GM23338 (cell line): ENCODE measurements at regions not wholly inside any gene's neighbourhood (a gene's known extent, or its start where the extent isn't known, plus 50 kb on each side); places are given as distances from the start of the nearest gene placed in this dataset.

Experiments used
- ATAC-seq: fragments of 200-7000 bp; cut with Tn5 transposase; 3 replicates; pipeline ENCODE4 v1.9.1; 2020
- DNase-seq: peaks from one replicate; pipeline ENCODE4 v3.0.0-alpha.2; 2015; ENCODE audit warnings: low spot score
- H2AFZ ChIP-seq: fragments of 200-600 bp; sonication (generic); 2 replicates; pipeline ENCODE4 v1.8.0; 2016; ENCODE audit warnings: antibody characterized with exemption, mild to moderate bottlenecking, moderate library complexity
- H3F3A ChIP-seq: fragments of 200-600 bp; sonication (generic); replicated peaks from 2 replicates; pipeline ENCODE4 v1.8.0; 2017; ENCODE audit warnings: antibody characterized with exemption, mixed run types, low read depth
- H3K27ac ChIP-seq: fragments of 200-600 bp; sonication (generic); 2 replicates; pipeline ENCODE4 v1.6.1; 2016; ENCODE audit warnings: low read depth
- H3K27me3 ChIP-seq: fragments of 200-600 bp; sonication (generic); 2 replicates; pipeline ENCODE4 v1.8.0; 2016; ENCODE audit warnings: mild to moderate bottlenecking, mixed run types, moderate library complexity; ENCODE audit not compliant: insufficient read depth
- H3K36me3 ChIP-seq: fragments of 200-600 bp; sonication (generic); 2 replicates; pipeline ENCODE4 v1.8.0; 2016; ENCODE audit warnings: mild to moderate bottlenecking; ENCODE audit not compliant: insufficient read depth
- H3K4me1 ChIP-seq: fragments of 200-600 bp; sonication (generic); 2 replicates; pipeline ENCODE4 v1.8.0; 2016; ENCODE audit warnings: mild to moderate bottlenecking, moderate library complexity; ENCODE audit not compliant: insufficient read depth
- H3K4me2 ChIP-seq: fragments of 200-600 bp; sonication (generic); 2 replicates; pipeline ENCODE4 v1.7.1; 2017; ENCODE audit warnings: mixed run types
- H3K4me3 ChIP-seq: fragments of 200-600 bp; sonication (generic); 2 replicates; pipeline ENCODE4 v1.6.1; 2016; ENCODE audit warnings: mixed run types
- H3K79me2 ChIP-seq: fragments of 200-600 bp; sonication (generic); replicated peaks from 2 replicates; pipeline ENCODE4 v1.8.0; 2017; ENCODE audit warnings: mild to moderate bottlenecking; ENCODE audit not compliant: insufficient read depth
- H3K9me2 ChIP-seq: fragments of 200-600 bp; sonication (generic); 2 replicates; pipeline ENCODE4 v1.8.0; 2017; ENCODE audit not compliant: insufficient read depth
- H4K20me1 ChIP-seq: fragments of 200-600 bp; sonication (generic); replicated peaks from 2 replicates; pipeline ENCODE4 v1.8.0; 2017; ENCODE audit warnings: mild to moderate bottlenecking; ENCODE audit not compliant: insufficient read depth
- H3K27ac Mint-ChIP-seq: 2 replicates; pipeline ENCODE4 v1.8.0; 2020; ENCODE audit warnings: inconsistent platforms, mild to moderate bottlenecking, moderate library complexity, mixed read lengths
- H3K27me3 Mint-ChIP-seq: 3 replicates; pipeline ENCODE4 v1.8.0; 2022; ENCODE audit warnings: low read depth, mild to moderate bottlenecking, moderate library complexity, mixed read lengths, inconsistent platforms; ENCODE audit not compliant: insufficient read depth, poor library complexity
- H3K36me3 Mint-ChIP-seq: 3 replicates; pipeline ENCODE4 v1.8.0; 2021; ENCODE audit warnings: low read depth, mild to moderate bottlenecking, inconsistent platforms, moderate library complexity, mixed read lengths
- H3K4me1 Mint-ChIP-seq: 3 replicates; pipeline ENCODE4 v1.8.0; 2020; ENCODE audit warnings: mild to moderate bottlenecking, inconsistent platforms, mixed read lengths
- H3K4me3 Mint-ChIP-seq: 3 replicates; pipeline ENCODE4 v1.8.0; 2021; ENCODE audit warnings: moderate library complexity, mild to moderate bottlenecking, inconsistent platforms, mixed read lengths
- H3K9me3 Mint-ChIP-seq: 3 replicates; pipeline ENCODE4 v1.8.0; 2020; ENCODE audit warnings: moderate library complexity, mild to moderate bottlenecking, inconsistent platforms, mixed read lengths
- CTCF ChIP-seq, 2 experiments: fragments of 200-600 bp in 1 of 2; sonication (generic) in 1 of 2; conservative IDR thresholded peaks; 2 replicates each; pipeline versions ENCODE4 v1.5.1 to v1.6.1; 2016 to 2017; ENCODE audit warnings: antibody characterized with exemption in 2 of 2, low read depth in 2 of 2, mild to moderate bottlenecking in 2 of 2, moderate library complexity in 1 of 2
- ETS1 ChIP-seq: IDR thresholded peaks from 2 replicates; pipeline ENCODE4 v1.6.1; 2016; ENCODE audit warnings: antibody characterized with exemption
- JUNB ChIP-seq: IDR thresholded peaks from one replicate; pipeline ENCODE4 v1.6.1; 2016; ENCODE audit warnings: antibody characterized with exemption; ENCODE audit not compliant: unreplicated experiment
- ZNF462 ChIP-seq: fragments of 250-450 bp; sonication (Bioruptor Pico); IDR thresholded peaks from 2 replicates; pipeline ENCODE4 v1.5.0; 2020; ENCODE audit warnings: mild to moderate bottlenecking, moderate library complexity

GRCh38 chr10:78764436-78764835 lies 304.3 kb upstream of the ZMIZ1 start:
- Histone ChIP-seq H3K4me3 (no peak overlapping the region), H3K27ac (no peak overlapping the region), H3K27me3 (no peaks in the 10 kb centered on the region), H3F3A (no peaks in the 10 kb centered on the region), H2AFZ (no peak overlapping the region), H3K9me2 (no peaks in the 10 kb centered on the region), H3K36me3 (no peaks in the 10 kb centered on the region), H3K79me2 (no peaks in the 10 kb centered on the region), H3K4me2 (no peak overlapping the region), H3K4me1 (no peaks in the 10 kb centered on the region), H4K20me1 (no peaks in the 10 kb centered on the region)
- H3K27me3 Mint-ChIP-seq: peaks cover 12% of the 10 kb centered on the region
- DNase-seq (no peak), ATAC-seq (no peak)
- no peaks in the 10 kb centered on the region for H3K9me3 Mint-ChIP-seq
- TF ChIP-seq ZNF462 (CRISPR knock-in tag) (no peak), JUNB (no peak), ETS1 (no peak), CTCF (conservative IDR thresholded peaks at IDR 0.05; ENCODE audit: low read depth in 2 of 2) (no peak)
- H3K36me3 Mint-ChIP-seq: no peaks in the 10 kb centered on the region; the same call in 2 of the 3 replicates
- H3K27ac Mint-ChIP-seq: no peak overlapping the region
- H3K4me3 Mint-ChIP-seq: no peak overlapping the region
- H3K4me1 Mint-ChIP-seq: peaks cover 6% of the 10 kb centered on the region; the same call in 2 of the 3 replicates
